ENCODE measurements at regions not wholly inside any gene's neighbourhood (a gene's known extent, or its start where the extent isn't known, plus 50 kb on each side); places are given as distances from the start of the nearest gene placed in this dataset.

DNA sequence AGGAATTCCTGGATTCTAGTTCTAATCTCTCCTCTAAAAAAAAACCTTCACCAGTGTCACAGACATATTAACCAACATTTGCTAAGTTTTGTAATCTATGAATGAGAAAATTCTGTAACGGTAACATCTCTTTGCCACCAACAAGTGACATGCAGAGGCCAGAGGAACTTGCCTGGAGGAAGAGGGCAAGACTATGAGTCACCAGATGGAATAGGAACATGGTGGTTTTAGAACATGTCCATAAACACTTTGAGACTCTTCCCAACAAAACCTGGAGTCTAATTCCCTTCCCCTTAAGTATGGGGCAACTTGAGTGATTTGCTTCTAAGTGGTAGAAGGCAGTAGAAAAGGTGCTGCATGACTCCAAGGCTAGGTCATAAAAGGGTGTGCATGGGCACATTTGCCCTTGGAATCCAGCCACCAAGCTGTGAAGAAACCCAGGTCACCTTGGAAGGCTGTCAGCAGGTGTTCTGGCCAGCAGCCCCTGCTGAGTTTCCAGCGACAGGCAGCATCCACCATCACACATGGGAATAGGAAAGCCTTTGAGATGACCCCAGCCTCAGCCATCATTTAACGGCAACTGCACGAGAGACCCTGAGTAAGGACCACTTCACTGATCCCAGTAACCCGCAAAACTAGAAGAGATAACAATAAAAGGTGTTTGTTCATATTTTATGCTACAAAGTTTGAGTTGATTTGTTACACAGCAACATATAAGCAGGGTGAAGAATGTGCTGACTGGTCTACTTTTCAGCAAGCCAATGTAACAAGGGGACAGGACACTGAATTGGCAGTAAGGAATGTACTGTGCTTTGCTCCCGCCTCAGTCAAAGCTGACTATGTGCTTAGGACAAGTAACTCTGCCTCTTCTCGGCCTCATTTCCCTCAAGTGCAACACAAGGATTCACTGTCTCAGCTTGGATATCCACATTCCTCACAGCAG lies 90.6 kb downstream of the SKA1 start:
- Mint-ChIP-seq H3K4me1 (no peaks in the 10 kb centered on the region), H3K27me3 (no peaks in the 10 kb centered on the region), H3K9me3 (no peaks in the 10 kb centered on the region), H3K27ac (no peak overlapping the region), H3K4me3 (no peak overlapping the region), H3K36me3 (no peaks in the 10 kb centered on the region)
- CTCF ChIA-PET: interaction anchor here (1.5 kb wide), 1 partner anchor 13 kb away, joined by 3 read pairs; no protein-coding TSS in a partner anchor
- no peak for DNase-seq

DNA sequence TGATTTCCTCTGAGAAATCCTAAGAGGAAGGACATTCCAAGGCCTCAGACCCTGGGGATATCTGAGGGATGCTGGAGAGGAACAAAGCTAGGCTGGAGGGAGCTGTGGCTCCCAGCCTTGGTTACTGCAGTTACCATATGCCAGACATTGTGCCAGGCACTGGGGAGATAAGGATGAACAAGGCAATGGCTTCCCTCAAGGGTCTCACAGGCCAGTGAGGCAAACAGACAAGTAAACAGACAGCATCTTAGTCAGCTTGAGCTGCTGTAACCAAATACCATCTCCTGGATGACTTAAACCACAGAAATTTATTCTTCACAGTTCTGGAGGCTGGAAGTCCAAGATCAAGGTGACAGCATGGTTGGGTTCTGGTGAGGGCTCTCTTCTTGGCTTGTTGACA lies 91.8 kb downstream of the SKA1 start:
- Mint-ChIP-seq H3K27ac (no peak overlapping the region), H3K27me3 (no peaks in the 10 kb centered on the region), H3K4me1 (no peaks in the 10 kb centered on the region), H3K36me3 (no peaks in the 10 kb centered on the region), H3K4me3 (no peak overlapping the region), H3K9me3 (no peaks in the 10 kb centered on the region)
- DNase-seq: no peak
- CTCF ChIA-PET: interaction anchor here (1.5 kb wide), 1 partner anchor 14 kb away, joined by 3 read pairs; no protein-coding TSS in a partner anchor

DNA sequence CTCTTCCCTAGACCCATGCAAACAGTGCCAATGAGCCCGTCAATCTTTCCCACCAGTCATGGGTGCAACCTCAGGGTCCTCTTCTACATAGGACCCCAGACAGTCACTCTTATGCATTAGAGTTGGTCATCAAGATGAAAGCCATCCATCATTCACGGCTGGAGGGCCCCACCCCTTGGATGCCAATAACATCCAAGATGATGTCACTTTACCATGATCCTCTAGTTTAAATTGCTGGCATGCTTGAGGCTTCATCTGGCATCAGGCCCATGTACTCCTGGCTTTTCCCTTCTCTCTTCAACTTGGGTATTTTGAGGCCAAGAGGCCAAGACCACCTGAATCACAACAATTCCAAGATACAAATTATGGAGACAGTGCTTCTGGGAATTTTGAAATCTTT lies 91.1 kb upstream of the MAPK4 start:
- Mint-ChIP-seq H3K4me3 (no peak overlapping the region), H3K36me3 (no peaks in the 10 kb centered on the region)
- no peak for DNase-seq

DNA sequence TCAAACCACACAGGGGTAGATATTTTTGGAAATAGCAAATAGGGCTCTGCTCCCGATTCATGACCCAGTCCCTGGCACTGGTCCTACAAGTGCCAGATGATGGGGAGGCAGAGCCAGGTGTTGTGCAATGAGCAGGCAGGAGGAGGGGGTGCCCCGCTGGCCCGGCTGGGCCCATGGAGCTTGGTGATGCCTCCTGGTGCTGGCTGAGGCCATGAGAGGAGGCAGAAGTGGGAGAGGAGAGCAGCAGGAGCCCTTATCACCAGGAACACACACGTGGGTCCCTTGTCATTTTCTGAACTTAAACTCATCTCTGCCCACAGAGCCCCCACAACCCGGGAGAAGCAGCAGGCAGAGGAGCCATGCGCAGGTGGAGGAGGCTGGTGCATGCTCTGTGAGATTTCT lies 90.5 kb upstream of the MAPK4 start:
- Mint-ChIP-seq H3K4me3 (no peak overlapping the region), H3K27me3 (peaks cover 4% of the 10 kb centered on the region)

More for the DNA sequence above, 91.1 kb upstream of the MAPK4 start:
- no peaks in the 10 kb centered on the region for H3K4me1 Mint-ChIP-seq
- no peak overlapping the region for H3K27ac Mint-ChIP-seq
- CTCF ChIA-PET: no interaction called here
- H3K27me3 Mint-ChIP-seq: no peaks in the 10 kb centered on the region
- H3K9me3 Mint-ChIP-seq: no peaks in the 10 kb centered on the region

DNA sequence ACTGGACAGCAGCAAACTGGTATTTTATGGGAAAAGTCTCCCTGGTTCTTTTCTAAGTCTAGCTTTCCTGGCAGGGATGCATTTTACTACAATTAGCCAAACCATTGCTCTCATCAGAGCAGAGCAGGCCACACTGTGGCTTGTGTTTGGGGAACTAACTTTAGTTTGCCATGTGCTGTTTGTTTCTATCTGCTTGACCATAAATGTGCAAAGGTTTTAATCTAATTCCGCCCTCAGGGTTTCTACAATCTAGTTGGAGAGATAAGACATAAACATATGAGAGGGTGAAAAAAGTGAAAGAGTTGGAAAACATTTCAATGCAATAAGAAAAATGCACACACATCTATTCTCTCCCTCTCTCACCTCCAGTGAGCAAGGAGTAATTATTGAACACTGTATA lies 86.9 kb upstream of the MAPK4 start:
- H3K4me3 Mint-ChIP-seq: no peak overlapping the region
- no peaks in the 10 kb centered on the region for H3K36me3 Mint-ChIP-seq
- no peaks in the 10 kb centered on the region for H3K4me1 Mint-ChIP-seq
- no peak for DNase-seq
- H3K9me3 Mint-ChIP-seq: no peaks in the 10 kb centered on the region
- H3K27ac Mint-ChIP-seq: no peak overlapping the region
- H3K27me3 Mint-ChIP-seq: peaks cover 5% of the 10 kb centered on the region
- CTCF ChIA-PET: no interaction called here

More for the DNA sequence above, 90.5 kb upstream of the MAPK4 start:
- no peak for DNase-seq
- Mint-ChIP-seq H3K4me1 (no peaks in the 10 kb centered on the region), H3K27ac (no peak overlapping the region), H3K36me3 (no peaks in the 10 kb centered on the region), H3K9me3 (no peaks in the 10 kb centered on the region)
- CTCF ChIA-PET: no interaction called here

DNA sequence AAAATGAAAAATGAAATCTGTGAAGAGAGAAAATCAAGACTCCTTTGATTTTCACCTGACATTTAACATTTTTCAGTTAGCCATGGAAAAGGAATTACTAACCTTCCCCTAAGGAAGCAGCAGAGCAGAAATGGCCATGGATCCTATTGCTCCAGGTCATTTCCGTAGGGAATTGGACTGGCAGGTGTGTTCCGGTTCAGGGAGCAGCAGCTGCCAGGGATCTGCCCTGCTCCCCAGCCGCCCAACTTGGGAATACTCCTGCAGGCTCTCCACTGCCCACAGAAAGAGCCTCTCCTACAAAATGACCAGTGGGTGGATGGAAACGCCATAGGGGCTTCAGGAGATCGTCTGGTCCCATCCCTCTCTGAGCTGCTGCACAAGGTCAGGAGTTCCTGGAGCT lies 86.0 kb upstream of the MAPK4 start:
- CTCF ChIA-PET: no interaction called here
- no peak overlapping the region for H3K4me3 Mint-ChIP-seq
- no peaks in the 10 kb centered on the region for H3K36me3 Mint-ChIP-seq
- H3K27me3 Mint-ChIP-seq: peaks cover 5% of the 10 kb centered on the region
- H3K4me1 Mint-ChIP-seq: no peaks in the 10 kb centered on the region
- no peak overlapping the region for H3K27ac Mint-ChIP-seq
- DNase-seq: no peak
- no peaks in the 10 kb centered on the region for H3K9me3 Mint-ChIP-seq

DNA sequence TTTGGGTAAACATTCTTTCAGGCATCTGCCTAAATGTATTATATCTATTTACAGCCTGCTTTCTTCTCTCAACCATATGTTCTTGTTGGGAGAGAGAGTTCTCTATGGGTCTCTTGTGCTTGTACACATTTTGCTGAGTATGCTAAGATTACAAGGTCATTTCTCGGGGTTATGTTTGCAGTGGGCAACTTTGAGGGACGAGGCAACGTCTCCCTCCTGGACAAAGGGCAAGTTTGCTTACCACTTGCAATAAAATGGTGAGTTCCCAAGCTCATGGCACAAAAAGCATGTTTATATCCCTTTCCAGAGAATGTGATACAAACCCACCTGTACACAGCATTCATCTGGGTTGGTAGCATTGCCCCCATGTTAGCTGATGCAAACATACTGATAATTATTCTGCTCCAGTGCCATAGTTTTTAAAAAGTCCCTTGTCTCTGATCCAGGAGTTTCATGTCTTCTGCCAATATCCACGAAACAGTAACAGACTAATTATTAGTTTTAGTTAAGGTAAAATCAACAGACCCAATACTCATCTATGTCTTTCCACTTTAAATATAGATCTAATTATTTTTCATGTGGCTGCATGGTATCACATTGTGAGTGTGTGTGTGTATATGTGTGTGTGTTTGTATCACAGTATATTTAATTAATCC lies 84.2 kb upstream of the MAPK4 start:
- no peak for DNase-seq
- H3K27ac Mint-ChIP-seq: no peak overlapping the region
- H3K27me3 Mint-ChIP-seq: peaks cover 5% of the 10 kb centered on the region
- CTCF ChIA-PET: no interaction called here
- H3K4me1 Mint-ChIP-seq: no peaks in the 10 kb centered on the region
- H3K4me3 Mint-ChIP-seq: no peak overlapping the region
- H3K36me3 Mint-ChIP-seq: no peaks in the 10 kb centered on the region
- no peaks in the 10 kb centered on the region for H3K9me3 Mint-ChIP-seq

DNA sequence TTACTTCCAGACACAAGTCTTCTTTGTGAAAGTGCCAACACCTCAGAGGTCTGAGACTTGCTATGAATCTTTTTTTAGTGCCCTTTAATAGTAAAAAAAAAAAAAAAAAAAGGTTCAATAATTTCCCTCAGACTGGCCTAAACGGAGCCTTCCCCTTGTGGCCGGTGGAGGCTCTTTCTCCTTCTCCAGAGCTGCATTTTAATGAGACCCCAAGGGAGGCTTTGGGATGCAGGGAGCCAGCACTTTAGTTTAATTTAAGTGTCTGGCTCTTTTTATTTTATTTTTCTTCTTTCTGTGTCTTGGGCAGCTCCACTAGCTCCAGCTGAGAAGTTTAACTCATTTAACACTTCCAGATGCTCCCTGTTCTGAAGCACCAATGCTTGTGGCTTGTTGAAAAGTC lies 67.8 kb upstream of the MAPK4 start:
- no peak for DNase-seq
- Mint-ChIP-seq H3K27me3 (peaks cover 7% of the 10 kb centered on the region), H3K36me3 (no peaks in the 10 kb centered on the region), H3K27ac (no peak overlapping the region), H3K4me1 (no peaks in the 10 kb centered on the region), H3K9me3 (no peaks in the 10 kb centered on the region), H3K4me3 (no peak overlapping the region)
- CTCF ChIA-PET: no interaction called here

DNA sequence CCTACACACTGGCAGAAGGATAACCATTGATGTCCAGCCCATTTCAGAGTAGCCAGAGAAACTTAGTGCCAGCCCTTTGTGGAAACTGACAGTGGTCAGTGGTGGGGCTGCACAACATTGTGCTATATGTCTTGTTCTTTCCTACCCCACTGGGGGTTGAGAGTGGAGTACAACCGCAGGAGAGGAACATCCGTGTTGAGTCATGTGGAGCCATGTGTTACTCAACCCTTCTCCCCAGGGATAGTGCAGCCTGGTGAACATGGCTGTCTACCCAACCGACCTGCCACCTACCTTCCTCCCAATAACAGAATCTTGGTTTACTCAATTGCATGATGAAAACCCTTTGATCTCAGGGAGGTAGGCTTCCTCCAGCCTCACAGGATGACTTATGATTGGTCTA lies 65.3 kb upstream of the MAPK4 start:
- no peak overlapping the region for H3K4me3 Mint-ChIP-seq
- DNase-seq: no peak
- H3K4me1 Mint-ChIP-seq: no peaks in the 10 kb centered on the region
- CTCF ChIA-PET: no interaction called here
- H3K27me3 Mint-ChIP-seq: no peaks in the 10 kb centered on the region
- H3K27ac Mint-ChIP-seq: no peak overlapping the region
- no peaks in the 10 kb centered on the region for H3K36me3 Mint-ChIP-seq
- H3K9me3 Mint-ChIP-seq: no peaks in the 10 kb centered on the region

DNA sequence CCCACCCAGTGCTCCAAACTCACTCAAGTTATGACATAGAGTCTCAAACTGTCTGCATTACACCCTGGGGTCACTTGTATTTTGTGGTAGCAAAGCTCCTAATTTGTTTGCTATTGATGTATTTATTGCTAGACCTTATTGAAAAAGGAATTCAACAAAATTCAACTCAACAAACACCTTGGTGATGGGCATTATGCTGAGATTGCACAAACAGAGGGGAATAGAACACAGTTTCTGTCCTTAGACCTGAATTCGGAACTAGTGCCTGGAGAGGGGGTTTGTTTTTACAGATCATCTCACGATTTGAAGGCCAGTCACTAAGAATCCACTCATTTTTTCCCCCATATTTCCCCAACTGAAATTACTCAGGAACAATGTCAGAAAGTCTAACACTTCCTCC lies 53.5 kb upstream of the MAPK4 start:
- Mint-ChIP-seq H3K4me3 (no peak overlapping the region), H3K27ac (no peak overlapping the region), H3K36me3 (no peaks in the 10 kb centered on the region), H3K4me1 (no peaks in the 10 kb centered on the region), H3K9me3 (no peaks in the 10 kb centered on the region), H3K27me3 (peaks cover 6% of the 10 kb centered on the region)
- DNase-seq: no peak
- CTCF ChIA-PET: no interaction called here

DNA sequence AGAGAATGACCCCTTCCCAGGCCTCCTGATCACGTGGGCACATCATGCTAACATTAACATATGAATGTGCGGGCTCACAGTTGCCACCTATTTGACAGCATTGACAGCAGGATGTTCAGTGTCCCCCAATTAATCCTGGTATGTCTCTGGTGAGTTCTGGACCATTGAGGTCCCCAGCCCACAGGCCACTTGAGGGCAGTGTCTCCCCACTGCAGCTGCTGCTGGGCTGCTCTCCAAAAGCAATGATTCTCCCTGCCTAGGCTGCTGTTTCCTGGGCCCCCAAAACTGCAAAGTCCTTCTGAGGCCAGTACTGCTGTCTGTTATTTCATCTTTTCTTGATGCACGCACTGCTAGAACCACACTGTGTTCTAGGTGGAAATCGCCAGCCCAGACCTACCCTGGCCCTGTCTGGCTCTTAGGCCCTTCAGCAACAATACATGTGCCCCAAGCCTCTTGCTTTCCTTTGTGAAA lies 52.7 kb upstream of the MAPK4 start:
- Mint-ChIP-seq H3K4me3 (no peak overlapping the region), H3K4me1 (no peaks in the 10 kb centered on the region)
- CTCF ChIA-PET: no interaction called here

DNA sequence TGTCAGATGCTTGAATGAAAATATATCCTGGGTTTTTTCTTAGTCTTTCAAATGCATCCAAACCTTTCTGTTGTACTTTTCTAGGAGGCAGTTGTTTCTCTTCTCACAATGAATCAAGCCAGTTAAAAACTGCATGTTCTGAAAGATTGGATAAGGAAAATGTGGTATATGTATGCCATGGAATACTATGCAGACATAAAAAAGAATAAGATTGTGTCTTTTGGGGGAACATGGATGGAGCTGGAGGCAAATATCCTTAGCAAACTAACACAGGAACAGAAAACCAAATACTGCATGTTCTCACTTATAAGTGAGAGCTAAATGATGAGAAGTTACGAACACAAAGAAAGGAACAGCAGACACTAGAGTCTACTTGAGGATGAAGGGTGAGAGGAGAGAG lies 51.7 kb upstream of the MAPK4 start:
- H3K4me1 Mint-ChIP-seq: no peaks in the 10 kb centered on the region
- DNase-seq: no peak
- H3K9me3 Mint-ChIP-seq: no peaks in the 10 kb centered on the region
- H3K4me3 Mint-ChIP-seq: no peak overlapping the region
- no peaks in the 10 kb centered on the region for H3K27me3 Mint-ChIP-seq
- no peak overlapping the region for H3K27ac Mint-ChIP-seq
- CTCF ChIA-PET: no interaction called here
- no peaks in the 10 kb centered on the region for H3K36me3 Mint-ChIP-seq

More for the DNA sequence above, 52.7 kb upstream of the MAPK4 start:
- Mint-ChIP-seq H3K27ac (no peak overlapping the region), H3K36me3 (no peaks in the 10 kb centered on the region), H3K27me3 (peaks cover 6% of the 10 kb centered on the region), H3K9me3 (no peaks in the 10 kb centered on the region)
- DNase-seq: no peak

DNA sequence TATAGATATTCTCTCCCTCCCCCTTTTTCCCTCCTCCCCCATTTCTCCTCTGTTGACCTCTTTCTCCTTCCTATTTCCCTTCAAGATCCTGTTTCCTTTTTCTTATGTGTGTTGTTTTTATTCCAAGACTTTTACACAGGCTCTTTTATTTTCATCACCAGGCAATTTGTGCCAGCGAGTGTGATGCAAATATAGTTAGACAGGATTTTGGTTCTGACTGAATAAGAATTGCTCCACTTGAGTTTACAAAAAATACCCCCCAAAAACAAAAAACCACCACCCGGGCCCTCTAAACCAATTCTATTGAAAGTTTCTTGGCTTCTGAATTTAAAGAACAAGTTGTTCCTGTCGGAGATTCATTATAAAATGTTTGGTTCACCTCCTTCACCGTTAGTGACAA lies 50.9 kb upstream of the MAPK4 start:
- DNase-seq: no peak
- no peaks in the 10 kb centered on the region for H3K36me3 Mint-ChIP-seq
- no peaks in the 10 kb centered on the region for H3K27me3 Mint-ChIP-seq
- H3K4me1 Mint-ChIP-seq: no peaks in the 10 kb centered on the region
- CTCF ChIA-PET: no interaction called here
- H3K4me3 Mint-ChIP-seq: no peak overlapping the region
- H3K9me3 Mint-ChIP-seq: no peaks in the 10 kb centered on the region
- no peak overlapping the region for H3K27ac Mint-ChIP-seq

Measured in activated naive CD4-positive, alpha-beta T cell treated with anti-CD3 and anti-CD28 coated beads, Interleukin-2, amount 10 ng/mL, durations not matched to agents 7 days and 5 days (primary cell).